AG20443 (cell line): ENCODE measurements at regions not wholly inside any gene's neighbourhood (a gene's known extent, or its start where the extent isn't known, plus 50 kb on each side); places are given as distances from the start of the nearest gene placed in this dataset.
"Not testable (repeated sequence)": the region's sequence is repeated elsewhere in the genome, so short reads cannot be mapped to it uniquely, and the experiment has no call there.

Experiments
- DNase-seq: peaks from one replicate; pipeline ENCODE4 v3.0.0; 2012; ENCODE audit warnings: low spot score, mixed read lengths

DNA sequence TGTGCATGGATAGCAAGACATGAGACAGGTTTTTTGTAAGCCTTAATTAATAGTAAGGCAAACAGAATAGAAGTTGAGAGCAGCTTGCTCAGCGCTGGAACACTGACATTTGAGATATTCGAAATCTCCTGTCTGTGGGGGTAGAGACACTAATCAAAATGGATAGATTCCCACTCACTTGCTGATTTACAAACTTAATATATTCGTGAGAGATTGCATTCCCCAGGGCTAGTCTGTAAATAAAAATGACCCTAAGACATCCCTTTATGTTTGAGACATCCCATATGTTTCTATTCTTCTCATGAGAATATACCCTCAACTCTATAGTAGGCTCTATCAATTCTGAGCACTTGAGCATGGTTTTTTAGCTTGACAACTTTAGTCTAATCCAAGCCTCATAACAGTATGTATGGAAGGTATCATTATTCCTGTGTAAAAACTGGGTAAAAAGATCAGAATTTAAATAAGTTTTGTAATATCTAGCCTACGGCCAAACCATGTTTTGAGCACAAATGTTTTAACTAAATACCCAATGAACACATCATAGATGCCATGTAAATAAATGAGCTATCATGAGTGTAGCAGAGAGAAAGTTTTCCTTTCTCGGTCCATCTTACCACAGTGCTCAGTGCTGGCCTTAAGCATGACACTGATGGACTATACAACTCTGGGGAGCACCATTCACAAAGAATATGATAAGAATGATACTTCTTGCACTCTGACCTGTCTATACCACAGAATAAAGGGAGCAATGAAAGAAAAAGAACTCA, 609.2 kb downstream of the PSAT1 start:
- no peak for DNase-seq

DNA sequence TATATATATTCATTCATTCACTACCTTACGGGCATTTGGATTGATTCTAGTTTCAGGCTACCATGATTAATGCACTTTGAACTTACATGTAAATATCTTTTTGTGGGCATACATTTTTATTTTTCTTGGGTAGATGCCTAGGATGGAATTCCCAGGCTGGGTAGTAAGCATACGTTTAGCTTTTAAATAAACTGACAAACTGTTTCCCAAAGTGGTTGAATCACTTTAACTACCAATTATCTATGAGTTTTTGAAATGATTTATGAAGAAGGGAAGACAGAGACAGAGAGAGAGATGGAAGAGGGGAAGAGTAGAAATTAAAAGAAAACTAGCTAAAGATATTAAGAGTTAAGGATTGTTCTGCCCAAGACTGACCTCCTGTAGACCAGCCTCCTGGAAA, 612.6 kb downstream of the PSAT1 start:
- DNase-seq = no peak

DNA sequence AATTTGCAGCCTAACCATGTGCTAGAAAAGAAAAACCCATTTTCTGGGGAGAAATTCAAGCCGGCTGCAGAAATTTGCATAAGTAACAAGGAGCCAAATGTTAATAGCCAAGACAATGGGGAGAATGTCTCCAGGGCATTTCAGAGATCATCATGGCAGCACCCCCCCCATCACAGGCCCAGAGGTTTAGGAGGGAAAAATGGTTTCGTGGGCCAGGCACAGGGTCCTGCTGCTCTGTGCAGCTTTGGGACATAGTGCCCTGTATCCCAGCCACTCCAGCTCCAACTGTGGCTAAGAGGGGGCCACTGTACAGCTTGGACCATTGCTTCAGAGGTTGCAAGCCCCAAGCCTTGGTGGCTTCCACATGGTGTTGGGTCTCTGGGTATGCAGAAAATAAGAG, 620.0 kb downstream of the PSAT1 start:
- not testable (repeated sequence) for DNase-seq

DNA sequence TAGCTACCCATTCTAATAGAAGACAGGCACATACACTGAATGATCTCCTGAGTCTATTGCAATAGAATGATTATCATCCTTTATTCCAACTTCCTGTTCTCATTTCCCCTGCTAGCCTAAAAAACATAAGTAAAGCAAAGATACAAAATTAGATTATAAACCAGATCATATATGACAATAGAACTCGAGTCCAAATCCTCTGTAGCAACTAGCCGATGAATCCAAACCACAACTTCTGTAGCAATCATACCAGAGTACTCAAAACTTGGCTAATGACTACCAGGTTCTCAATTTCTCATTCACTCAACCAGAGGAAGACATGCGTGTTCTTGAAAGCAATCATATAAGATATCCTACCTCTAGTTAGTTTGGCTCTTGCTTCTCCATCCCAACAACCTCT, 622.1 kb downstream of the PSAT1 start:
- peak; percentile 13 for DNase-seq

DNA sequence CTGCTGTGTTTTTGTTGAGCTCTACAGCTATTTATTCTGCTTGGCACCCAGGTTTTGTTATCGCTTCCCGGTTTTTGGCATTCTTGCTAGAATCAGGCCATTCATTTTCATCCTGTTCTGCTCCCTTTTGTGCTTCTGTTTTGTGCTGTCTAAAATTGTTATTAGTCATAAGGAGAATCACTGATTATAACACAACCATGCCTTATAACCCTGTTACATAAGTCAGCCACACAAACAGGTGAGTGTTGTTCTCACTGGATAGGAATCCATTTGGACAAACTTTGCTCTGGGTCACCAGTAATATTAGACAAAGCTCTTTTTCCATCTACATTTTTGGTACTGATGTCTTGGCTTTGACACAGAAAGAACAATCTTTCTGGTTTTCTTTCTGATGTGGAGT, 622.8 kb downstream of the PSAT1 start:
- no peak for DNase-seq

DNA sequence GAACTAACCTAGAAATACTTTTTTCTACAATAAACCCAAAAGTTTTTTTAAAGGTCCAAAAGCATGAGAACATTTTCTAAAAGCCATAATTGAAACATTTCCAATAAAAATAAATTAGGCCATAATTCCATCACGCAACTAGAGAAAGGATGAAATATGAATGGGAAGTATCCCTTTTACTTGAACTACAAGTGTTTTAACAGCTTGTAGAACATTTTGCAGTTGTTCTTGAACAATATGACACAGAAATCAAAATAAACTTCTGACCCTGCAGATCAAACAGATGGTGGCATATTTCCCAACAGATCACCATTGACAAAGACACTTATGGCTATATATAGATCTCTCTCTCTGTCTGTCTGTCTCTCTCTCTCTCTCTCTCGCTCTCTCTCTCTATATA, 624.4 kb downstream of the PSAT1 start:
- no peak for DNase-seq

DNA sequence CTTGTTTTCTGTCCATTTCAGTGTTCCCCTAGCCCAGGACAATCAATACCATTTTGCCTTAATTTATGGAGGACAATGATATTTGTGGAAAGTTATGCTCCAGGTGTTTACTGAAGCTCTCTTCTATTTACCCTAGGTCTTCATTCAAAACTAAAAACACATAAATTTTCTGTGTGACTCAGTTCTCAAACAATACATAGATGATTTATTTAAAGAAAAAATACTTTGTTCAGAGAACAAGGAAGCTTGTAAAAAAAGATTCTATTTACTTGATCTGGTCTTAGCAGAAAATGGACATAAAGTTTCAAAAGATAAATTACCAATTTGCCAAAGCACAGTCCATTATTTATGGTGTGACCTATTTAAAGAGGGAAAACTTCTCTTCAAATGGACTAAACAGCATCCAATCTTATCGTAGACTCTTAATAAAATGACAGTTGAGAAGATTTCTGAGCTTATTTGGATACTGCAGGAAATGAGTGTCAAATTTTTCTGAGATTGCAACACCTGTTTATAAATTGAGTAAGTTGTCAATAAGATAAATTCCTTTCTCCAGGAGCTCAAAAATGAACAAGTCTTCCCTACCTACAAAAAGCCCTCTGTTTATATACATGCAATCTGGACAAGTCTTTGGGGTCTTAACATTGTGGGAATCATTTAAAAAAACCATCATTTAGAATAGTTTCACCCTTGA, 627.2 kb downstream of the PSAT1 start:
- no peak for DNase-seq

DNA sequence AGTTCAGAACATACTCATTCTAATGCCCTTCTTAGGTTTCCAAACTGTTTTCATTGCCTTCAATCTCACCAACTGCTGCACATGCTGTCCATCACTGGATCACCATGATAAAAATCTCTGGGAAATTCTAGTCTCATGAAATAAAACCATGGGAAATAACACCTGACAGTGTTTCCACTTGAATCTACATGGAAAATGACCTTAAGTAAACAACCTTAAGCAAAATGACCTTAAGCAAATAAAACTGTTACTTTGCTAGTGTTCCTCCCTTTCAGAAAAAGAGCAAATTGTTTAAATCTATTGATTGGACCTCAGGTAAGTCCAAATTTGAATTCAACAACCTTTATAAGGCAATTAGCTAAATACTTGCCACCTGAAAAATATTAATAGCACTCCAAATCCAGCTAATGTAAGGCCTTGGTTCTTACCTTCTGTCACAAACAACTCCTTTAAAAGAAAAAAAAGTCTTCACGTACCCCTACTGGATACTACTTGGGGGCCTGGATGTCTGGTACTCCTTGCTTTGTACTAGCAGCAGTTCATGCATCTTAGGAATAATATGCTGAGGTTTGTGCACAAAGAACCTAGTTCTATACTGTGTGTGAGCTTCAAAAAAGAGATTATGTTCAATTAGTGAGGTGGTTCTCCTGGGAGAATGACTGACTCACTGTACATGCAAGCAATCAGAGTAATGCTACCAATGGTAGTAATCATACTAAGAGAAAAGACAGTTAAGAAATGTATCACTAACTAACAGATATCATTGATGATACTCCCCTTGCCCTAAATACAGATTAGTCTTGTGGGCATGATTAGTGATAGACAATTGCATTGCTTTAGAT, 630.4 kb downstream of the PSAT1 start:
- no peak for DNase-seq

DNA sequence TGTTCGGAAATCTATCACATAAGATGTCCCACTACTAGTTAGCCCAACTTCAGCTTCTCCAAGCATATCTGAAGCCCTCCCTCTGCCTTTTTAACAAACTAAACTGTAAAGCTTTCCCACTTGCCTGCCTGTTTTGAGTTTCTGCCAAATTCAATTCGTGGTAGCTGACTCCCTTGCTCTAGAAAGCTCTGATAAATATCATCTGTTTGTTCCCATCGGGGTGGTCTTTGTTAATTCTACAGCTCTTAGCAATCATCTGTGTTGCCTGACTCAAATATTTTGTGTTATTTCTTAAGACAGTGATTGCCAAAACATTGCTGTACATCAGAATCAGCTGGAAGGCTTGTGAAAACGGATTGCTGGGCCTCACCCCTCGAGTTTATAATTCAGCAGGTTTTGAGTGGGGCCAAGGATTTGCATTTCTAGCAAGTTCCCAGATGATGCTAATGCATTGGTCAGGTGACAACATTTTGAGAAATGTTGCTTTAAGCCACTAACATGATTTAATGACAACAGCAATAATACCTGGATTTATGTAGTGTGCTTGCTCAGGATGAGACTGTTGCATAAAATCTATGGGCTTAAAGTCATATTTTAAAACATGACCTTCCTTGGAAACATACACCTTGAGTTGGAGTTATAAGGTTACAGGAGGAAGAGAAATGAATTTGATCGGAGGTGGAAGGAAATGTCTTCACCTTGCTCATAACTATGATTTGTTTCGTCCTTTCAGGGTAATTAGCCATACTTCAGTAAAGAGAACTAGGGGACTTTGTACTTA, 631.9 kb downstream of the PSAT1 start:
- DNase-seq = no peak

DNA sequence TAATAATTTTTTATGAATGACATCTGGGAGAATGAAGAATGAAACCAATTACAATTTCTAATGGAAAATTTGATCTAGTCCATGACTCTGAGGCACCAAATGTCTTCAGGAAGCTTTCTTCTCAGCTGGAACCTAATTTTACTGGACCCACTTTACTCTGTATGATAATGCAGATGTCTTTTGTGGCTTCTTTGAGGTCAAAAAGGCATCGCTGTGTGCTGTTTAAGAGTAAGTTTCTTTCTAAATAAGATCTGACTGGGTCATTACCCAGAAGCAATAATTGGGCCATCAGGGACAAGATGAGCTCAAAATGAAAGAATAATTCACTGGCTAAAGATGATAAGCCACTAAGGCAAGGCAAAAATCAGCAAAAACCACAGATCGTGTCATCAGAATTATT, 633.4 kb downstream of the PSAT1 start:
- DNase-seq = no peak

DNA sequence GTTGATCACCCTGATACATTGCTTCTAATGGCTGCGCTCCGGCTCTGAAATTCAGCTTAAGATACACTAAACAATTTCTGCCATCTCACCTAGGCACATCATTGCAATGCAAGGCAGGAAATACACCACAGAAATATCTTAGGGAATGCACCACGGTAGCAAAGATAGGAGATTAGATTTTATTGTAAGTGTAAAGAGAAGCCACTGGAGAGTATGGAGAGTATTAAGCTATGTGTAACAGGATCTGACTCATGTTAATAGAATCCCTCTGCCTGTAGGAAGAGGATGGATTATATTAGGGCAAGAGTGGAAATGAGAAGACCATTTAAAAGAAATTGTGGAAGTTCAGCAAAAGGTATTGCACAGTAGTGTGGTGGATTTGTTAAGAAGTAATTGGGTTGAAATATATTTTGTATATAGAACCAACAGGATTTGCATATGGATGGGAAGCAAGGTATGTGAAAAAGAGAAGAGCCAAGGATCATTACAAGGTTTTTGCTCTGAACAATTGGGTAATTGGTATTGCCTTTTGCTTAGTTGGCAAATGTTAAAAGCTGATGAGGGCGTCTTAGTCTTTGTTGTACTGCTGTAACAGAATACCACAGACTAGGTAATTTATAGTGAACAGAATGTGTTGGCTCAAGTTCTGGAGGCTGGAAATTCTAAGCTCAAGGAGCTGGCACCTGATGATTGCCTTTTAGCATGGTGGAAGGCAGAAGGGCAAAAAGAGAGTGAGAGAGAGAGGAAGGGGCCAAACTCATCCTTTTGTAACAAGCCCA, 636.1 kb downstream of the PSAT1 start:
- DNase-seq = peak; percentile 10

DNA sequence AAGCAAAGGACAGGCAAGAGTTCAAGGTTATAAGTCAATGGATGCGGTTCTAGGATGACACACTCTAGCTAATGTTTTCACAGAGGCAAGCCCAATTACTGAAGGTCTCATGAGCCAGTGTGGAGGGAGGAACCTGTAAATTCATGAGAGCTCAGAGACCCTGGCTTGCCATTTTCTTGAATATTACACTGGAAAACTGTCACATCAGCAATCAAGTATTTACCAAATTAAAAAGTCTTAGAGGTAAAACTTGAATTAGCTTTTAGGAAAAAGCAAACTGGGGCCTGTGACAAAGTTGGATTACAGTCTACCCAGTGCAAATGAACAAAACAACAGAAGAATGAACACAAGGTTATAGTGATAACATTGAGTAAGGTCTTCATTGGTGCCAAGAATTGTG, 636.9 kb upstream of the TLE4 start:
- no peak for DNase-seq

DNA sequence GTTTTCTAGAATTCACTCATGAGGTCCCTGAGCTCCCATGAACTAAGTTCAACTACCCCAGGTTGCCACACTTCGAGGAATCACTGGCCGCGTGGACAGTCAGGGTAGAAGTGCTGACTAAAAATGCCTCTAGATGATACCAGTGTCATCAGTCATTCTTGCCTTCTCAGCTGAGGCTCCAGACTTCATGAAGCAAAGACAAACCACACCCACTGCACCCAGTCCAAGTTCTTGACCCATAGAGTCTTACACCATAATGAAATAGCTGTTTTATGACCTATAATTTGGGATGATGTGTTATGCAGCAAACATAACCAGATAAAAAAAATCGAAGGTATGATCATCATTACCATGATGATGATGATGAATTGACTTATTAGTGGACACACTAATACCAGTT, 632.9 kb upstream of the TLE4 start:
- peak; percentile 30 for DNase-seq

DNA sequence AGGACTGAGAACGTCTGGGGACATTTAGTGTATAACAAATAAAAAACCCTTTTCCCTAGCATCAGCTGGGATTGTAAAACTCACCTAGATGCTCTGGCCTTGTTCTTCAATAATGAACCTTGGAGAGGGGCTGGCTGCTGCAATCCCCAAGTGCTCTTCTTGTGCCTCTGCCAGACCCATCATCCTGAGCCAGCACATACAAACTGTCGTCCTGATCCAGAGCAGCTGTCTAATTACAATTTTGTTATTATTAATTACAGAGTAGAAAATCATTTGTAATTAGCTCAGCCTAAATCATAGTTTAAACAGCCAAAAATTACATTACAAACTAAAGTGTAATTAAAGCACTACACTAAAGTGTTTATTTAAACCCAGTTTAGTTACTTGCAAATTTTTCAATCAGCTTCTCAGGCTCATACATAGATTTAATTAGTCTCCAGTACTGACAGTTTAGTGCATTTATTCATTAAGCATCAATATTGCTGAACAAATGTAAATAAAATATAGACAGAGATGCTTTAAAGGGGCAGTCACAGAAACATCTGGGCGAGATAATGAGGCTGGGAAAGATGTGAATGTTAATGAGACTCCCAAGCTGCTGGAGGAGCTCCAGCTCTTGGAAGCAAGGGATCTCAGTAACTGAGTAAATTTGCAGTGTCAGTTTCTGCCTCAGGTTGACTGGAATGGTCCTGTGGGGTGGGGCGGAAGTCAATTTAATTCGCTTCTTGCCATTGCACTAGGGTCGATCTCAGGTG, 632.3 kb upstream of the TLE4 start:
- no peak for DNase-seq

DNA sequence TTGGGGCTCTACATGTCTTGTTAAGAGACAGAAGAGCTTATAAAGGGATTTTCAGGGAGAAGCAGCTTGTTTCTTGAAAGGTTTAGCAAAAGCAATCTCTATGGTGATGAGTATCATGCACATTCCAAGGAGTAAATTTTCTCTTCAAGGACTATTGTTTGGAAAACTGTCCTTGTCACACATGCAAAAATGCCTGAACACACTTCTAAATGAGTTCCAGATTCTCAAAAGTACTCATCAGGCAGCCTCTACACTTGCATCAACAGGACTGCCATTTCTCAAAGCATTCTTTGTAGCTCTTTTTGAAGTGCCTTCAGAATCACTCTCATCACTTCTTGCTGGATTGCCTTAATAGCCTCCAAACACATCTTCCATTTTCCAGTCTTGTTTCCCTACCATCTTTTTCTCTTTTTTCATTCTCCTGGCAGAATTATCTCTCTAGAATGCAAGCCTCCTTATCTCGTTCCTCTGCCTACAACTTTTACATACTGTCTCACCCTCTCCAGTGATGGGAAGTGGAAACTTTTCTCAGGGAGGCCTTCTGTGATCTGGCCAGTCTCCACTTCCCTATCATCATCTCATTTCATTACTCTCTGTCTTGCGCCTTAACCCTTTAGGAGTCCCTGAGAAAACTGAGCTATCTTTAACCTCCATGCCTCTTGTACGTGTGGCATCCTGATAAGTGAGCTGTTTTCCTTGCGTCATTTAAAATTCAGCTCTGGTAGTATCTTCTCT, 631.5 kb upstream of the TLE4 start:
- peak; percentile 15 for DNase-seq

DNA sequence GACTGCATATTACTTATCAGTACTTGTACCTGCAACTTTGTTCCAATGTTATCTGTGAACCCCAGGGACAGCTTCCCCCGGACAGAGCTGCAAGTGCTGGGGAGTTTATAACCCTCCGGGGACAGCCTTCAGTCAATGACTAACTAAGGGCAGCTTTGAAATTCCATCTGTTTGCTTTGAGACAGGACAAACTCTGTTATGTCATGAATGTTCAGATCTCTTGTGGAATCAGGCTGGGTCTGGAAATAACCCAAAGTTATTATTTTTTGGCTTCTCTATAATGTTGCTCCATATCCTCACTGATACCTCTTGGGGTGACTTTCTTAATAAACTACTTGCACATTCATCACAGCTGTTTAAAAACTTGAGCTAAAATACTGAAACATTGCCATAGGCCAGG, 617.5 kb upstream of the TLE4 start:
- no peak for DNase-seq

DNA sequence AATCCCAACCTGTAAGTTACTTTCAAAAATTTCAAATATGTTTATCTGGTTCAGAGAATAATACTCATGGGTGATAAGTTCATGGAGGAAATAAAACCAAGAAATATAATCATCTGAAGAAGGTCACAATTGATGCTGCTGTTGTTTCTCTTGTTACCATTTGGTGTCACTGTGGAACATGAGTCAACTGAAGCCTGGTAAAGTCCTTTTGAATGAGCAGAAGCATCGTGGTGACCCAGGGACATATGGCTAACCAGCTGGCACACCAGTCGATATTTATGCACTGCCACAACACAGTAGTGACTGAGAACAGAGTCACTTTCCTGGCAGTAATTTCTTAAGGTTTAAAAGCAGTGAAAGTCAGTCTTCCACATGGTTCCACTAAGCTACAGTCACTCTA, 612.9 kb upstream of the TLE4 start:
- no peak for DNase-seq

DNA sequence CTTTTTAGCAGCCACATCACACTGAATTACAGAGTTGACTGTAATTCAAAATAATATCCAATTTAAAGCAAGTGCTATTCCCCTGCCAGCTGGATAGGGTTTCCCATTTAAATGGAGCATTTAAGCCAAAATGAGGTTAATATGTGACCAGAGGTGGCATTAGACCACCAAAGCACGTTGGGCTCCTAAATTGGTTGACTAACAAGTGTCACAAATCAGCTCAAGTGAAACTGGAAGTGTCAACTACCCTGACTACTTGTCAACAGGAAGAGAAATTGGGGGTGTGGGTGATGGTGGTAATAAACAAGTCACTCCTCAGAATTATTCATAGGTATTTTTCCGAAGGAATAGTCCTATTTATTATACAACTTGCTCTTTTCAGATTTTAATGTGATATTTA, 609.6 kb upstream of the TLE4 start:
- no peak for DNase-seq

DNA sequence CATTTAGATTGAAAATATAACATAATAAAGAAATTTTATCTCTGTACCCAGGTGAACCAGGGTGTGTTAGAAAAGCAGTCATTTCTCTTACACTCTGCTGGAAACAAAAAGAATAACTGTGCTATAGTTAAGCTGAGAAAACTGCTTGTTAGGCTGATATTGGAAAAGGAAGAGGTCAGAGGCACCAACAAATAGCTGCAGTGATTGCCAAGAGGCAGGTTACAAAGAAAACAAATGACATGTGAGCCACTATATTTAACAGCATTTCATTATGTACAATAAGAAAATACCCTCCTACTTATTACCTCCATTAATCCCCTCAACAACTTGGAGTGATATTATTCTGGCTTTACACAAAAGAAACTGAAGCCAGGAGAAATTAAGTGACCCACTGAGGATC, 607.9 kb upstream of the TLE4 start:
- no peak for DNase-seq
